ENCODE measurements at regions not wholly inside any gene's neighbourhood (a gene's known extent, or its start where the extent isn't known, plus 50 kb on each side); places are given as distances from the start of the nearest gene placed in this dataset.

- H3K4me3 ChIP-seq (ENCODE audit: low read length in 2 of 2): no peak overlapping the region
- no peaks in the 10 kb centered on the region for H3K27me3 ChIP-seq (ENCODE audit: control insufficient read depth in 2 of 2, insufficient read depth in 1 of 2, low read length in 1 of 2)
- no peak overlapping the region for H3K27ac ChIP-seq (ENCODE audit: low read depth in 1 of 2, low read length in 1 of 2)
- H3K9me3 ChIP-seq (ENCODE audit: control insufficient read depth in 2 of 2, insufficient read depth in 1 of 2, low read length in 1 of 2): no peaks in the 10 kb centered on the region
- WGBS: 91% methylated on average over 4 of the region's 4 CpGs
- H3K4me1 ChIP-seq (ENCODE audit: control insufficient read depth in 2 of 2, insufficient read depth in 2 of 2, low read length in 2 of 2): no peaks in the 10 kb centered on the region
- H3K36me3 ChIP-seq (ENCODE audit: control insufficient read depth in 2 of 2, insufficient read depth in 2 of 2, low read length in 1 of 2): no peaks in the 10 kb centered on the region
- DNase-seq (ENCODE audit: low read depth in 6 of 9, low spot score in 9 of 9): no peak
Measured at GRCh38 chr10:128571071-128571470, 444.8 kb upstream of the MKI67 start.

GRCh38 chr10:128571745-128572144 is 445.5 kb upstream of the MKI67 start:
- WGBS: 46% methylated on average over 3 of the region's 3 CpGs
- Histone ChIP-seq H3K4me1 (ENCODE audit: control insufficient read depth in 2 of 2, insufficient read depth in 2 of 2, low read length in 2 of 2) (no peaks in the 10 kb centered on the region), H3K27me3 (ENCODE audit: control insufficient read depth in 2 of 2, insufficient read depth in 1 of 2, low read length in 1 of 2) (no peaks in the 10 kb centered on the region), H3K27ac (ENCODE audit: low read depth in 1 of 2, low read length in 1 of 2) (no peak overlapping the region), H3K9me3 (ENCODE audit: control insufficient read depth in 2 of 2, insufficient read depth in 1 of 2, low read length in 1 of 2) (no peaks in the 10 kb centered on the region), H3K4me3 (ENCODE audit: low read length in 2 of 2) (no peak overlapping the region), H3K36me3 (ENCODE audit: control insufficient read depth in 2 of 2, insufficient read depth in 2 of 2, low read length in 1 of 2) (no peaks in the 10 kb centered on the region)
- DNase-seq (ENCODE audit: low read depth in 6 of 9, low spot score in 9 of 9): no peak

GRCh38 chr10:128572696-128573095 is 446.5 kb upstream of the MKI67 start:
- no peaks in the 10 kb centered on the region for H3K36me3 ChIP-seq (ENCODE audit: control insufficient read depth in 2 of 2, insufficient read depth in 2 of 2, low read length in 1 of 2)
- WGBS: 90% methylated on average over 7 of the region's 7 CpGs

GRCh38 chr10:128573281-128573845 is 447.1 kb upstream of the MKI67 start:
- no peak overlapping the region for H3K27ac ChIP-seq (ENCODE audit: low read depth in 1 of 2, low read length in 1 of 2)
- no peak for DNase-seq (ENCODE audit: low read depth in 6 of 9, low spot score in 9 of 9)
- WGBS: 89% methylated on average over 15 of the region's 15 CpGs

More at GRCh38 chr10:128572696-128573095, 446.5 kb upstream of the MKI67 start:
- Histone ChIP-seq H3K4me3 (ENCODE audit: low read length in 2 of 2) (no peak overlapping the region), H3K9me3 (ENCODE audit: control insufficient read depth in 2 of 2, insufficient read depth in 1 of 2, low read length in 1 of 2) (no peaks in the 10 kb centered on the region), H3K4me1 (ENCODE audit: control insufficient read depth in 2 of 2, insufficient read depth in 2 of 2, low read length in 2 of 2) (no peaks in the 10 kb centered on the region), H3K27ac (ENCODE audit: low read depth in 1 of 2, low read length in 1 of 2) (no peak overlapping the region), H3K27me3 (ENCODE audit: control insufficient read depth in 2 of 2, insufficient read depth in 1 of 2, low read length in 1 of 2) (no peaks in the 10 kb centered on the region)
- no peak for DNase-seq (ENCODE audit: low read depth in 6 of 9, low spot score in 9 of 9)

GRCh38 chr10:128573986-128574385 is 447.8 kb upstream of the MKI67 start:
- Histone ChIP-seq H3K4me3 (ENCODE audit: low read length in 2 of 2) (no peak overlapping the region), H3K27ac (ENCODE audit: low read depth in 1 of 2, low read length in 1 of 2) (no peak overlapping the region), H3K9me3 (ENCODE audit: control insufficient read depth in 2 of 2, insufficient read depth in 1 of 2, low read length in 1 of 2) (no peaks in the 10 kb centered on the region), H3K27me3 (ENCODE audit: control insufficient read depth in 2 of 2, insufficient read depth in 1 of 2, low read length in 1 of 2) (no peaks in the 10 kb centered on the region), H3K36me3 (ENCODE audit: control insufficient read depth in 2 of 2, insufficient read depth in 2 of 2, low read length in 1 of 2) (no peaks in the 10 kb centered on the region), H3K4me1 (ENCODE audit: control insufficient read depth in 2 of 2, insufficient read depth in 2 of 2, low read length in 2 of 2) (no peaks in the 10 kb centered on the region)
- WGBS: 83% methylated on average over 9 of the region's 9 CpGs
- no peak for DNase-seq (ENCODE audit: low read depth in 6 of 9, low spot score in 9 of 9)

More at GRCh38 chr10:128573281-128573845, 447.1 kb upstream of the MKI67 start:
- H3K36me3 ChIP-seq (ENCODE audit: control insufficient read depth in 2 of 2, insufficient read depth in 2 of 2, low read length in 1 of 2): no peaks in the 10 kb centered on the region
- no peaks in the 10 kb centered on the region for H3K27me3 ChIP-seq (ENCODE audit: control insufficient read depth in 2 of 2, insufficient read depth in 1 of 2, low read length in 1 of 2)
- H3K4me1 ChIP-seq (ENCODE audit: control insufficient read depth in 2 of 2, insufficient read depth in 2 of 2, low read length in 2 of 2): no peaks in the 10 kb centered on the region
- H3K4me3 ChIP-seq (ENCODE audit: low read length in 2 of 2): no peak overlapping the region
- H3K9me3 ChIP-seq (ENCODE audit: control insufficient read depth in 2 of 2, insufficient read depth in 1 of 2, low read length in 1 of 2): no peaks in the 10 kb centered on the region

GRCh38 chr10:128574581-128575210 is 448.5 kb upstream of the MKI67 start:
- no peak for DNase-seq (ENCODE audit: low read depth in 6 of 9, low spot score in 9 of 9)
- no peaks in the 10 kb centered on the region for H3K9me3 ChIP-seq (ENCODE audit: control insufficient read depth in 2 of 2, insufficient read depth in 1 of 2, low read length in 1 of 2)
- WGBS: 83% methylated on average over 16 of the region's 16 CpGs

GRCh38 chr10:128575761-128576160 is 449.5 kb upstream of the MKI67 start:
- Histone ChIP-seq H3K9me3 (ENCODE audit: control insufficient read depth in 2 of 2, insufficient read depth in 1 of 2, low read length in 1 of 2) (no peaks in the 10 kb centered on the region), H3K27ac (ENCODE audit: low read depth in 1 of 2, low read length in 1 of 2) (no peak overlapping the region), H3K27me3 (ENCODE audit: control insufficient read depth in 2 of 2, insufficient read depth in 1 of 2, low read length in 1 of 2) (no peaks in the 10 kb centered on the region), H3K4me1 (ENCODE audit: control insufficient read depth in 2 of 2, insufficient read depth in 2 of 2, low read length in 2 of 2) (no peaks in the 10 kb centered on the region), H3K36me3 (ENCODE audit: control insufficient read depth in 2 of 2, insufficient read depth in 2 of 2, low read length in 1 of 2) (no peaks in the 10 kb centered on the region), H3K4me3 (ENCODE audit: low read length in 2 of 2) (no peak overlapping the region)
- no peak for DNase-seq (ENCODE audit: low read depth in 6 of 9, low spot score in 9 of 9)
- 94% methylated on average over 2 of the region's 2 CpGs for WGBS

More at GRCh38 chr10:128574581-128575210, 448.5 kb upstream of the MKI67 start:
- no peaks in the 10 kb centered on the region for H3K27me3 ChIP-seq (ENCODE audit: control insufficient read depth in 2 of 2, insufficient read depth in 1 of 2, low read length in 1 of 2)
- no peaks in the 10 kb centered on the region for H3K36me3 ChIP-seq (ENCODE audit: control insufficient read depth in 2 of 2, insufficient read depth in 2 of 2, low read length in 1 of 2)
- no peaks in the 10 kb centered on the region for H3K4me1 ChIP-seq (ENCODE audit: control insufficient read depth in 2 of 2, insufficient read depth in 2 of 2, low read length in 2 of 2)
- no peak overlapping the region for H3K27ac ChIP-seq (ENCODE audit: low read depth in 1 of 2, low read length in 1 of 2)
- H3K4me3 ChIP-seq (ENCODE audit: low read length in 2 of 2): no peak overlapping the region

GRCh38 chr10:128576336-128576735 is 450.1 kb upstream of the MKI67 start:
- 94% methylated on average over 11 of the region's 11 CpGs for WGBS
- Histone ChIP-seq H3K4me3 (ENCODE audit: low read length in 2 of 2) (no peak overlapping the region), H3K27me3 (ENCODE audit: control insufficient read depth in 2 of 2, insufficient read depth in 1 of 2, low read length in 1 of 2) (no peaks in the 10 kb centered on the region), H3K9me3 (ENCODE audit: control insufficient read depth in 2 of 2, insufficient read depth in 1 of 2, low read length in 1 of 2) (no peaks in the 10 kb centered on the region), H3K27ac (ENCODE audit: low read depth in 1 of 2, low read length in 1 of 2) (no peak overlapping the region), H3K36me3 (ENCODE audit: control insufficient read depth in 2 of 2, insufficient read depth in 2 of 2, low read length in 1 of 2) (no peaks in the 10 kb centered on the region), H3K4me1 (ENCODE audit: control insufficient read depth in 2 of 2, insufficient read depth in 2 of 2, low read length in 2 of 2) (no peaks in the 10 kb centered on the region)
- DNase-seq (ENCODE audit: low read depth in 6 of 9, low spot score in 9 of 9): no peak

- H3K4me1 ChIP-seq (ENCODE audit: control insufficient read depth in 2 of 2, insufficient read depth in 2 of 2, low read length in 2 of 2): no peaks in the 10 kb centered on the region
- H3K27ac ChIP-seq (ENCODE audit: low read depth in 1 of 2, low read length in 1 of 2): no peak overlapping the region
- H3K36me3 ChIP-seq (ENCODE audit: control insufficient read depth in 2 of 2, insufficient read depth in 2 of 2, low read length in 1 of 2): no peaks in the 10 kb centered on the region
- H3K4me3 ChIP-seq (ENCODE audit: low read length in 2 of 2): no peak overlapping the region
- no peaks in the 10 kb centered on the region for H3K9me3 ChIP-seq (ENCODE audit: control insufficient read depth in 2 of 2, insufficient read depth in 1 of 2, low read length in 1 of 2)
- H3K27me3 ChIP-seq (ENCODE audit: control insufficient read depth in 2 of 2, insufficient read depth in 1 of 2, low read length in 1 of 2): no peaks in the 10 kb centered on the region
- DNase-seq (ENCODE audit: low read depth in 6 of 9, low spot score in 9 of 9): no peak
- 90% methylated on average over 11 of the region's 11 CpGs for WGBS
Measured at GRCh38 chr10:128576943-128577670, 450.9 kb upstream of the MKI67 start.

Measured in thymus (tissue), 11 donors.